ENCODE measurements at regions not wholly inside any gene's neighbourhood (a gene's known extent, or its start where the extent isn't known, plus 50 kb on each side); places are given as distances from the start of the nearest gene placed in this dataset.

DNA sequence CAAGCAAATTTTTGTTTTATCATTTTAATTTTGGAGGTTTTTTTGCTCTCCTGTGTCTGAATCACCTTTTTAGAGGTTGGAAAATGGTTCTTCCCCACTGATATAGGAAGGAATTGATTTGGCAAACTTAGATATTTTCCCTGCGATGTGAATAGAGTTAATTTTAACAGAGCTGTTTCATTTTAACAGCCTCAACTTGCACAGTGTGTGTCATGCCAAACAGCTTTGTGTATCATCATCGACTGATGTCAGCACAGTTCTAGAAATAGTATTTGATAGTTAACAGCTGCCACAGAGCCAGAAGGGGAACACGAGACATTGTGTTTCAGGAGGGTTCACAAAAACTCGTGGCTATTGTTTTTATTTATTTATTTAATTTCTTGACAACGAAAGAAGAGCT lies 243.1 kb upstream of the FOXN3 start:
- no peaks in the 10 kb centered on the region for H3K4me1 ChIP-seq
- H3K27me3 ChIP-seq: no peaks in the 10 kb centered on the region
- no peak overlapping the region for H3K4me2 ChIP-seq
- H3K9me3 ChIP-seq (replicated peaks in 1 of 11): peaks cover 22 to 39% (median 28%) of the 10 kb centered on the region in 11 experiments
- TF ChIP-seq Cebpa-rat (IDR thresholded peaks at IDR 0.05): no peak
- H4K20me1 ChIP-seq: no peaks in the 10 kb centered on the region
- H3K9ac ChIP-seq: no peak overlapping the region
- H3K27ac ChIP-seq: no peak overlapping the region
- no peak overlapping the region for H3K4me3 ChIP-seq
- H3K36me3 ChIP-seq: peaks cover 0 to 4% (median 0%) of the 10 kb centered on the region in 11 experiments; a peak in 1 of 22 replicates

DNA sequence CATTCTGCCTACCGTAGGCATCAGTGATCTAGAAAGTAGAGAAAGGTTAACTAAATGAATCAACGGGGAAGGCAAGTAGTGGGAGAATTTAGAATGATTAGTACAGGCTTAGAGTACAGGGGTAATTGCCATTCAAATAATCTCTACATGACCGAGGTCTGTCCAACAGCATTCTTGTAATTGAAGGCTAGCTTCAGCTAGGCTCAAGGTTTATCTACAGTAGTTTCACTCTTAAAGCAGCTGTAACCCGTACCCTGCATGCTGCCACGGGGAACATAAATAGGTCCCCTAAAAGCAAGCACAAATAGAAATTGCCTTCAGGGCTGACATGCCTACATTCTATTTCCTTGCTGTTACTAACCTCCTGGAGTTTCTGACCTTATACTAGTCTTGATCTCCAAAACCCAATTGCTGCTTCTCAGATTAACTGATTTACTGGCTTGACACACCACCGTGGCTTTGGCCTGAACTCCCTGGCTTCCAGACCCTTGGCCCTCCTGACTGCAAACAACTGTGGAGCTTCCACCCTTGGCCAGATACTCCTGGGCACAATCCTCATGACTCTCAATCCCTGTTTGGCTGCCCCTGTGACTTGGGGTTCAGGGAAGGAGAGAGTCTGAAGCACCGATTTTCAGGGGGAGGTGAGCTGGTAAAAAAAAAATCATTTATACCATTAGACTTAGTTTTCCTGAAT lies 242.1 kb upstream of the FOXN3 start:
- no peak overlapping the region for H3K4me3 ChIP-seq
- H3K9ac ChIP-seq: no peak overlapping the region
- peaks cover 15 to 29% (median 22%) of the 10 kb centered on the region in 11 experiments for H3K9me3 ChIP-seq (replicated peaks in 1 of 11)
- H3K4me1 ChIP-seq: no peaks in the 10 kb centered on the region
- TF ChIP-seq Cebpa-rat (IDR thresholded peaks at IDR 0.05): no peak
- no peaks in the 10 kb centered on the region for H3K27me3 ChIP-seq
- no peaks in the 10 kb centered on the region for H4K20me1 ChIP-seq
- 0 out of 22 replicates have a peak, but pooled peaks cover 0 to 4% (median 0%) of the 10 kb centered on the region in 11 experiments for H3K36me3 ChIP-seq
- no peak overlapping the region for H3K27ac ChIP-seq
- H3K4me2 ChIP-seq: no peak overlapping the region

GRCh38 chr14:89657014-89657413 lies 240.0 kb upstream of the FOXN3 start:
- 0 out of 22 replicates have a peak, but pooled peaks cover 0 to 4% (median 0%) of the 10 kb centered on the region in 11 experiments for H3K36me3 ChIP-seq
- H3K4me2 ChIP-seq: no peak overlapping the region
- H3K4me1 ChIP-seq: no peaks in the 10 kb centered on the region
- H3K27ac ChIP-seq: no peak overlapping the region
- no peaks in the 10 kb centered on the region for H4K20me1 ChIP-seq
- H3K9ac ChIP-seq: no peak overlapping the region
- H3K27me3 ChIP-seq: no peaks in the 10 kb centered on the region
- H3K4me3 ChIP-seq: no peak overlapping the region
- no peak for TF ChIP-seq Cebpa-rat (IDR thresholded peaks at IDR 0.05)
- peaks cover 15 to 25% (median 21%) of the 10 kb centered on the region in 11 experiments for H3K9me3 ChIP-seq (replicated peaks in 1 of 11)

GRCh38 chr14:89654998-89655397 lies 238.0 kb upstream of the FOXN3 start:
- H3K27me3 ChIP-seq: no peaks in the 10 kb centered on the region
- peaks cover 15 to 25% (median 21%) of the 10 kb centered on the region in 11 experiments for H3K9me3 ChIP-seq (replicated peaks in 1 of 11)
- 0 out of 22 replicates have a peak, but pooled peaks cover 0 to 4% (median 0%) of the 10 kb centered on the region in 11 experiments for H3K36me3 ChIP-seq
- no peak overlapping the region for H3K27ac ChIP-seq
- H3K9ac ChIP-seq: no peak overlapping the region
- TF ChIP-seq Cebpa-rat (IDR thresholded peaks at IDR 0.05): no peak
- H3K4me1 ChIP-seq: no peaks in the 10 kb centered on the region
- no peak overlapping the region for H3K4me3 ChIP-seq
- H3K4me2 ChIP-seq: no peak overlapping the region
- no peaks in the 10 kb centered on the region for H4K20me1 ChIP-seq

GRCh38 chr14:89652352-89652751 lies 235.3 kb upstream of the FOXN3 start:
- Histone ChIP-seq H3K4me3 (no peak overlapping the region), H3K9me3 (replicated peaks in 1 of 11) (peaks cover 15 to 23% (median 19%) of the 10 kb centered on the region in 11 experiments)
- TF ChIP-seq Cebpa-rat (IDR thresholded peaks at IDR 0.05): no peak

GRCh38 chr14:89651805-89652204 lies 234.8 kb upstream of the FOXN3 start:
- Histone ChIP-seq H3K36me3 (0 out of 22 replicates have a peak, but pooled peaks cover 0 to 2% (median 0%) of the 10 kb centered on the region in 11 experiments), H3K9me3 (replicated peaks in 1 of 11) (peaks cover 10 to 18% (median 13%) of the 10 kb centered on the region in 11 experiments), H3K27me3 (no peaks in the 10 kb centered on the region), H3K4me3 (no peak overlapping the region), H3K4me1 (no peaks in the 10 kb centered on the region), H3K9ac (no peak overlapping the region), H3K4me2 (no peak overlapping the region), H4K20me1 (no peaks in the 10 kb centered on the region), H3K27ac (no peak overlapping the region)
- no peak for TF ChIP-seq Cebpa-rat (IDR thresholded peaks at IDR 0.05)

More at GRCh38 chr14:89652352-89652751, 235.3 kb upstream of the FOXN3 start:
- H4K20me1 ChIP-seq: no peaks in the 10 kb centered on the region
- no peak overlapping the region for H3K9ac ChIP-seq
- 0 out of 22 replicates have a peak, but pooled peaks cover 0 to 4% (median 0%) of the 10 kb centered on the region in 11 experiments for H3K36me3 ChIP-seq
- no peak overlapping the region for H3K27ac ChIP-seq
- H3K4me2 ChIP-seq: no peak overlapping the region
- H3K4me1 ChIP-seq: no peaks in the 10 kb centered on the region
- H3K27me3 ChIP-seq: no peaks in the 10 kb centered on the region

- H3K4me3 ChIP-seq: no peak overlapping the region
- H3K36me3 ChIP-seq: no peaks in the 10 kb centered on the region
- H3K27me3 ChIP-seq: no peaks in the 10 kb centered on the region
- no peaks in the 10 kb centered on the region for H4K20me1 ChIP-seq
- H3K27ac ChIP-seq: no peak overlapping the region
- no peak overlapping the region for H3K9ac ChIP-seq
- TF ChIP-seq Cebpa-rat (IDR thresholded peaks at IDR 0.05): no peak
- no peaks in the 10 kb centered on the region for H3K4me1 ChIP-seq
- peaks cover 0 to 3% (median 0%) of the 10 kb centered on the region in 11 experiments; a peak in 1 of 22 replicates for H3K9me3 ChIP-seq (replicated peaks in 1 of 11)
- no peak overlapping the region for H3K4me2 ChIP-seq
Observed at GRCh38 chr14:89650077-89650978, 233.3 kb upstream of the FOXN3 start.

DNA sequence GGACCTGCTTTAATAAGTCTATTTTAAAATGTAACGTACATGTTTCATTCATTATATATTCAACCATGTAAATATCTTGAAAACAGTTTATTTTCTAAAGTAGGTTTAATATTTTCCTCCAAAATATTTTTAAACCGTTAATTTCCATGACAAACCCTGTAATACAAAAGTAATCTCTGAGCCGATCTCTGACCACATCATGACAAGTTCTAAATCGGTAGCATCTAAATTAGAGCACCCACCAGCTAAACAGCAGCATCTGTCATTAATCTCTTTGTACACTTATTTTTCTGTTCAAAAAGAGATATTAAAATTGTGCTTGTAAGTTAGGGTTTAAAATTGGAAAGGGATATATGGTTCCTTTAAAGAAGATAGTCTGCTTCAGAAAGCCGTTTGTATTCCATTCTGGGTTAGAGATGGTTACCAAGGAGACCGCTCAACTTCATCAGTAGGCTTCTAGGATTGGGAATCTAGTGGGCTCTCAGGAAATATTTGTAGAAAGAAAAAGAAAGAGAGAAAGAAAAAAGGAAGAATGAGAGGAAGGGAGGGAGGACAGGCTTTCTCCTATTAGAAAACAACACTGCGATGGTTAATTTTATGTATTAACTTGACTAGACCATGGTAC lies 232.5 kb upstream of the FOXN3 start:
- H3K9me3 ChIP-seq (replicated peaks in 1 of 11): no peaks in the 10 kb centered on the region
- H3K36me3 ChIP-seq: no peaks in the 10 kb centered on the region
- no peaks in the 10 kb centered on the region for H4K20me1 ChIP-seq
- H3K4me2 ChIP-seq: no peak overlapping the region
- no peak overlapping the region for H3K4me3 ChIP-seq
- no peaks in the 10 kb centered on the region for H3K4me1 ChIP-seq
- H3K9ac ChIP-seq: no peak overlapping the region
- no peak for TF ChIP-seq Cebpa-rat (IDR thresholded peaks at IDR 0.05)
- H3K27me3 ChIP-seq: no peaks in the 10 kb centered on the region
- H3K27ac ChIP-seq: no peak overlapping the region

DNA sequence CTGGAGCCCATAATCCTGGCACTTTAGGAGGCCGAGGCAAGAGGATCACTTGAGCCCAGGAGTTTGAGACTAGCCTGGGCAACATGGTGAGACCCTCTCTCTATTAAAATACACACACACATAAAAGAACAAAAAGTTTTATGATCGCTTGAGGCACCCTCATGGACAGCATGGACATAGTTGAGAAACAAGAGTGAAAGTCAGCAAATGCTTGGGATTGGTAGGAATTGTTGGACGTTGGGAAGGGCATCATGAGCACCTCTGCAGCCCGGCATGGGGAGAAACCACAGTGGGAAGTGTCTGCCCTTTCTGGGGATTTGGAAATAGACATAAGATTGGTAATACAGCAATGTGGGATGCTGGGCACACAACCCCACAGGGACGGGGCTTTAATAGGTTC lies 231.9 kb upstream of the FOXN3 start:
- Histone ChIP-seq H3K36me3 (no peaks in the 10 kb centered on the region), H3K4me2 (no peak overlapping the region), H3K9ac (no peak overlapping the region), H4K20me1 (no peaks in the 10 kb centered on the region), H3K4me1 (no peaks in the 10 kb centered on the region), H3K9me3 (replicated peaks in 1 of 11) (no peaks in the 10 kb centered on the region; a peak in 1 of 22 replicates), H3K4me3 (no peak overlapping the region), H3K27me3 (no peaks in the 10 kb centered on the region), H3K27ac (no peak overlapping the region)
- no peak for TF ChIP-seq Cebpa-rat (IDR thresholded peaks at IDR 0.05)
